Mammary epithelial cell (primary cell): ENCODE measurements at regions not wholly inside any gene's neighbourhood (a gene's known extent, or its start where the extent isn't known, plus 50 kb on each side); places are given as distances from the start of the nearest gene placed in this dataset.

Experiments used
- CTCF ChIP-seq, 2 donors: IDR thresholded peaks in 1 of 2; conservative IDR thresholded peaks in 1 of 2; 2 replicates each; pipeline ENCODE4 v1.5.1; 2011 to 2012; ENCODE audit warnings: inconsistent platforms in 2 of 2, low read length in 2 of 2, mild to moderate bottlenecking in 2 of 2, control low read depth in 1 of 2, low read depth in 1 of 2; ENCODE audit not compliant: insufficient read depth in 1 of 2; ENCODE audit errors: extremely low read depth in 1 of 2
- EZH2 ChIP-seq: IDR thresholded peaks from 2 replicates; pipeline ENCODE4 v1.6.1; 2012; ENCODE audit warnings: low read length, inconsistent platforms, borderline replicate concordance

- TF ChIP-seq CTCF (conservative IDR thresholded peaks at IDR 0.05 in 1 of 2, IDR thresholded peaks at IDR 0.05 in 1 of 2; ENCODE audit: extremely low read depth in 1 of 2, insufficient read depth in 1 of 2, low read depth in 1 of 2, low read length in 2 of 2) = no peak
- TF ChIP-seq EZH2 = no peak
These were observed 420.8 kb downstream of the TBC1D32 start for GRCh38 chr6:120913486-120913885.
